Gastrocnemius medialis (tissue), 4 donors: ENCODE measurements at regions not wholly inside any gene's neighbourhood (a gene's known extent, or its start where the extent isn't known, plus 50 kb on each side); places are given as distances from the start of the nearest gene placed in this dataset.

Experiments
- CTCF ChIP-seq, 5 experiments: fragments of 450-650 bp in 3 of 5; fragments of 200-600 bp in 2 of 5; sonication (generic) in 2 of 5; IDR thresholded peaks in 4 of 5; conservative IDR thresholded peaks in 1 of 5; 1 replicate in 4 of 5; 2 replicates in 1 of 5; pipeline ENCODE4 v1.5.1; 2016 to 2019; ENCODE audit warnings: antibody characterized with exemption in 5 of 5, mild to moderate bottlenecking in 3 of 5, moderate library complexity in 3 of 5
- POLR2A ChIP-seq, 2 donors: fragments of 450-650 bp; IDR thresholded peaks; one replicate each; pipeline ENCODE4 v1.6.1; 2017; ENCODE audit warnings: antibody characterized with exemption in 2 of 2, mild to moderate bottlenecking in 2 of 2, moderate library complexity in 2 of 2

- TF ChIP-seq CTCF (IDR thresholded peaks at IDR 0.05 in 4 of 5, conservative IDR thresholded peaks at IDR 0.05 in 1 of 5) (no peak), POLR2A (IDR thresholded peaks at IDR 0.05) (no peak)
These were observed 270.0 kb upstream of the SOX4 start for GRCh38 chr6:21323577-21323976.
